Stimulated activated CD4-positive, alpha-beta T cell treated with anti-CD3 and anti-CD28 coated beads, TNF-alpha, amount 100 ng/mL, for 24 hours (primary cell): ENCODE measurements at regions not wholly inside any gene's neighbourhood (a gene's known extent, or its start where the extent isn't known, plus 50 kb on each side); places are given as distances from the start of the nearest gene placed in this dataset.
"Not testable (repeated sequence)": the region's sequence is repeated elsewhere in the genome, so short reads cannot be mapped to it uniquely, and the experiment has no call there.

Experiments used
- DNase-seq, 3 experiments: peaks; one replicate each; pipeline ENCODE4 v3.0.0-alpha.2; 2020; ENCODE audit warnings: low read depth in 3 of 3

DNA sequence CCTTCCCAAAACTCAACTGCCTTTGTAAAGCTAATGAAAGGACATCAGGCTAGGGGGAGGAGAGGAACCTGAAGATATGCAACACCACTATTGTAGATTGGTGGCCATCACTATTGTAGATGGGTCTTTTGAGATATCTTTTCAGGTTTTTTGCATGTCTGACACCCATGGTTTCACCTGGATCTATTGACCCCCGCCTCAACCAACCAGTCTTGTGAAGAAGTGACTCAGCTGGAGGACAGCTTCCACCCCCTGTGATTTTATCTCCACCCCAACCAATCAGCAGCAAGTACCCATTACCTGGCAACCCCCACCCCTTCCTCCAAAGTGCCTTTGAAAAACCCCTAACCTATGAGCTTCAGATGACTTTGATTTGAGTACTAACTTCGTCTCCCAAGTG lies 382.6 kb upstream of the GOT2 start:
- DNase-seq, result no peak

DNA sequence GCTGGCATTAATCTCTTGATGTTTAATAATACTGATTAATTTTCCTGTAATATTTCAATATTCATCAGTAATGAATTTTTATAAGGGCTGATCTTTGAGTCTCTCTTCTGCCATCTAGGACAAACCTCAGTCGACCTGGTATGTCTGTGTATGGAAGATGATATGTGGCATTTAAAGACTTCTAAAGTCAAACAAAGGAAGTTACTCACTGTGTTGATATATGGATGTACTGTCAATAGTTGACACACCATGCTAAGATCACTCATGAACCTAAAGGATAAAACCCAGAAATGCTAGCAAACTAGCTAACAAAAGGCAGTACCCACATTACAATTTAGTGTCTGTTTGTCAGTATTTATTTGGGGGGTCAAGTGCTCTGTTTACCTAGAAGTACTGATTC lies 380.7 kb upstream of the GOT2 start:
- no peak for DNase-seq

DNA sequence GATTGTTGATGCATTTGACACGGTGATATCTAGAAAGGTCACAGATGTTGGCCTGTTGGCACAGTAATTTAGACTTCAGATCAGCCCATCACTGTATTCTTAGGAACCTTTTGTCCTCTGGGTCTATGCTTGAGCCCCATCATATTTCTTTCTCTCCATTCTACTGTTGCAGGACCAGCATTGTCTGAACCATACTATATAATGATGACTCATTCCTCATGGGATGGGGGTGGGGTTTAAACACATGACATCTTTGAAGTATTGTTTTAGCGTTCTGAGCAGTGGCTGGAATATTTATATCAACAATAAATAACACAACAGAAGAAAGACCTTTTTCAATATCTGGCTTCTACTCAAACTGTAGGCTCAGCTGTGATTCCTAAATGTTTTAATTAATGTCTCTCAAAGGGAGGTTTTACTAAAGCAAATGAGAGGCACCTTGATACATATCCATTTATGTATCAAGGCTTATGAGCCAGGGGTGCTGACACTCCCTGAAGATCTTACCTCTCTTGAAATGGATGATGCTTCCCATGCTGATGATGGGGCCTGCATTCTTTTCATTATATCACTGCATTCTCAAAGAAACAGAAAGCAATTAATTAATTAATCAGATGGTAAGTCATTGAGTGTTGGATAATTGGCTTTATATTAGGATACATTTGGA lies 379.0 kb upstream of the GOT2 start:
- DNase-seq, result no peak

- DNase-seq, result no peak
These were observed 377.2 kb upstream of the GOT2 start for GRCh38 chr16:59111280-59111679.

DNA sequence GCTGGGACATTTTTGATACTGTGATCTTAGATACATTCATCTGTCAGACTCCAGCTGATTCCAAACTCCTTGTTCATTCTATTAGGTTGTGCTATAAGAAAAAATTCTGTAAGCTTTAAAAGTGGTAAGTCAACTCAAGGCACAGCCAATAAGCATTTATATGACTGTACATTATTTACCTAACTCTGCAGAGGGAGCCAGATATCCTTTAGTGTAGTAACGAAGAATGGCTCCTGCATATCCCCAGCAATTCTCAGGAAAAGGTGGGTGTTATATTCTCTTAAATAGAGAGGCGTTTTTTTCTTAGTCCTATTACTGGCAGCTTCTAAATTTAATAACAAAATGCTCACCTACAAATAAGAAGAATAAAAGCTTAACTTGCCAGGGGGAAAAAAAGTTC lies 374.3 kb upstream of the GOT2 start:
- no peak for DNase-seq

DNA sequence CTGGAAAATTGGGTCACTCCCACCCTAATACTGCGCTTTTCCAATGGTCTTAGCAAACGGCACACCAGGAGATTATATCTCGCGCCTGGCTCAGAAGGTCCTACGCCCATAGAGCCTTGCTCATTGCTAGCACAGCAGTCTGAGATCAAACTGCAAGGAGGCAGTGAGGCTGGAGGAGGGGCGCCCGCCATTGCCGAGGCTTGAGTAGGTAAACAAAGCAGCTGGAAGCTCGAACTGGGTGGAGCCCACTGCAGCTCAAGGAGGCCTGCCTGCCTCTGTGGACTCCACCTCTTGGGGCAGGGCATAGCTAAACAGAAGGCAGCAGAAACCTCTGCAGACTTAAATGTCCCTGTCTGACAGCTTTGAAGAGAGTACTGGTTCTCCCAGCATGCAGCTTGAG lies 362.6 kb upstream of the GOT2 start:
- not testable (repeated sequence) for DNase-seq

DNA sequence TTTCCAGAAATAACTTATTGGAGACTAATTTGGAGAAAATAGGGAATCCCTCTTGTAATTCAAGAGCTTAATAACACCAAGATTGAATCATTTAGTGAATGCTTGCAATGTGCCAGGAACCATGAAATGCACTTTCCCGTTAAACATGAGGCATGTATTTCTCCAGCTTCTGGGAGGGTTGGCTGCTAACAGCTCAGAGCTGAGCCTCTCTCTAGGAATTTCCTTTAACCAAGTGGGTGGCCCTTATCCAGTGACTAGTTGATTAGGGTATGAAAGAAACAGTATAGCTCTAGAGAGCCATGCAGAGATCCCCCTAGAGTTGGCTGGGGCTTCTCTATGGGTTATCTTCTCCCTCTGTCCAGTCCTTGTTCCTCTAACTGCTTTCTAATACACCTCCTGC lies 356.4 kb upstream of the GOT2 start:
- DNase-seq, result no peak

DNA sequence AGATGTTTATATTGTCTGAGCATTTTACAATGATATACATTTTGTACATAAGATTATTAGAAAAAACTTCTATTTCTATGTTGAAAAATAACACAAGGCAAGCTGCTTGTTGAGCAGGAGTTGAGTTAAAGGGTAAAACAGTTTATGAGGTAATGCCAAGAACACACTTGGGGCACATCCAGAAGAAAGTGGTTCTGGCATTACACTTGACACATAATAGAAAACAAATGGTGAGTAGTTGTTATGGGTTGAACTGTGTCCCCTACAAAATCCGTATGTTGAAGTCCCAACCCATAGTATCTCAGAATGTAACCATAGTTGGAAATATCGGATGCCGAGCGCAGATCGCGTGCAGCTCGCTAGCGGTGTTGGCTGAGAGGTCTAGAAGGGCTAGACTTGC lies 354.3 kb upstream of the GOT2 start:
- no peak for DNase-seq

GRCh38 chr16:59087641-59088040 lies 353.5 kb upstream of the GOT2 start:
- no peak for DNase-seq

DNA sequence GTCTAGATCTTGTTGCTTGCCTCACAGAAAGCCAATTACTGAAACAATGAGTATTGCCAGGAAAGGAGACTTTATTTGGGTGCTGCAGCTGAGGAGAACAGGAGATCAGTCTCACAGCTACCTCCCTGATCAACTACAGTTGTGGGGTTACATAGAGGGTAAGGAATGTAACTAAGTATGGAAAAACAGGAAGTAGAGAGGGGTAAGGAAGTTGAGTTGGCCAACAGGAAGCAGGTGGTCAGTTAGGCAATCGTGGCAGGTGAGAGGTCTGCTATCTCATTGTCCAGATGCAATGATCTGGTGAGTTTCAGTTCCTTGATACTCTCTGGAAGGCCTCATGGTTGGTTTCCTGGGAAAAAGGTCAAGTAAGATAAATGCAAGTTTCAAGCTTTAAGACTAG lies 333.1 kb upstream of the GOT2 start:
- DNase-seq, result no peak

- DNase-seq, result no peak
These were observed 326.1 kb upstream of the GOT2 start for GRCh38 chr16:59060207-59060606.

DNA sequence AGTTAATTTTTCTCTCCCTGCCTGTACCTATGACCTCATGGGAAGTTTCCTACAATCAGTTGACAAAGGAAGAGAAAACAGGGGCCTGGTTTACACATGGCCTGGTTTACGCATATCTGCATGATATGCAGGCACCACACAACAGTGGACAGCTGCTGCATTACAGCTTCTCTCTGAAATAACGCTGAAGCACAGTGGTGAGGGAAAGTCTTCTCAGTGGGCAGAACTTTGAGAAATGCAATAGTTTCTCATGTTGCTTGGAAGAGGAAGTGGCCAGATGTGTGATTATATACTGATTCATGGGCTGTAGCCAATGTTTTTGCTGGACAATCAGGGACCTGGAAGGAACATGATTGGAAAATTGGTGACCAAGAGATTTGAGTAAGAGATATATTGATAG lies 324.1 kb upstream of the GOT2 start:
- no peak for DNase-seq

GRCh38 chr16:59053911-59054310 lies 319.8 kb upstream of the GOT2 start:
- DNase-seq, result no peak

DNA sequence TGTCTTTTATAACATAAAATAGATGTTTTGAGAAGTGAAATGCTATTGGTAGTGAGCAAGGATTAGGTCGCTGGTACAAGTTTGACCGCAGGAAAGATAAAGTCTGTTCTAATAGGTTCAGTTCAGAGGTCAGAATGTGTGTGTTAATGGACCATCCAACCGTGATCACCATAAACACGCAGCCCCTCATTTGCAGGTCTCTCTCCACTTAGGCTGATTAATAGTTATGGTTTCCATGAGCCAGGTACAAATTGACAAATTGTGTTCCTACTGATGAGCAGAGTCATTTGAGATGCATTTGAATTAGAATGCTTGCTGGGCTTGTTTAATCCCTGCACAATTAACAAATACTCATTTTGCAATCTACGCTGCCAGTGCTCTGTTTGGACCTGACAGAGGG lies 318.1 kb upstream of the GOT2 start:
- no peak for DNase-seq

DNA sequence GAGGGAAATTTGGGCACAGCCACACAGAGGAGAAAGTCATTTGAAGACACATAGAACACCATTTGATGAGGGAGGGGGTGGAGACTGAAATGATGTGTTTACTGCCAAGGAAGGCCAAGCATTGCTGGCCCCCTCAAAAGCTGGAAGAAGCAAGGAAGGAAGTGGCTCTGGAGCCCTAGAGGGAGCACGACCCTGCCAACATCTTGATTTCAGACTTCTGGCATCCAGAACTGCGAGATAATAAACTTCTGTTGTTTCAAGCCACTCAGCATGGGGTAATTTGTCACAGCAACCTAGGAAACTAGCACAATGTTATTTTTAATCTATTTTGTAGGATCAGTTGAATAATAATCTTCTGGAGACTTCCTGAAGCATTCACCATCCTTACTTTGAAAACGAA lies 314.8 kb upstream of the GOT2 start:
- no peak for DNase-seq

GRCh38 chr16:59047114-59047513 lies 313.0 kb upstream of the GOT2 start:
- DNase-seq, result no peak

DNA sequence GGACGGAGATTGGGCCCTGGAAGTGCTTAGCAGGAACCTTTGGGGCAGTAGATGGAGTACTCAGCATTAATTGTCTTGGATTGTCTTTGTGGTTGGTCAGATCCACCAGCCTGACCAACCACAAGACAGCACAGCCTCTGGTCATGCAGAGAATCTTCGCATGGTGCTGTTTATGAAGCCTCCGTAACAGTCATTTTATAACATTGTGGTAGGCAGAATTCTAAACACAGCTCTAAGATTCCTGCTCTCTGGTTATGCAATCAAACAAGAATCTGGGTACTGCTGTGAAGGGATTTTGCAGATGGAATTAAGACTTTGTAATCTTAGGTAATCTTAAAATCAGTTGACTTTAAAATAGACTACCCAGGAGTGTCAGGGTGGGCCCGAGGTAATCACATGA lies 312.2 kb upstream of the GOT2 start:
- DNase-seq, result no peak

GRCh38 chr16:59045501-59045900 lies 311.4 kb upstream of the GOT2 start:
- DNase-seq, result no peak

DNA sequence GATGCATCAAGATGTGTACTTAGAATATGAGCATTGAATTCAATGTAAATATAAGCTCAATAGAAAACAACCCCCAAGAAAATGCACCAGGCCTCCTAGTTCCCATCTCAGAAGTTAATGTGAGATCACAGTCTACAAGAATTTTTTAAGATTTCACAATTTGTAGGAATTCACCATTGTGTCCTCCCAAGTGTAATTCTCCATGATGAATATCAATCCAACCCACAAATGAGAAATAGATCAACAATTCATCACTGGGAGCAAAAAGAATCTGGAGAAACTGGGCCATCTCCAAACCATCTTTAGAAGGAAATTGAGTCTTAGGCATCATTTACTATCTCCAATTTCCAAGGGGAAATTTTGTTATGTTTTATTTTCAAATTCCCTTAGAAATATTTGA lies 310.5 kb upstream of the GOT2 start:
- DNase-seq, result no peak

GRCh38 chr16:59042301-59042700 lies 308.2 kb upstream of the GOT2 start:
- DNase-seq, result no peak

GRCh38 chr16:59039066-59039720 lies 305.1 kb upstream of the GOT2 start:
- DNase-seq, result no peak

DNA sequence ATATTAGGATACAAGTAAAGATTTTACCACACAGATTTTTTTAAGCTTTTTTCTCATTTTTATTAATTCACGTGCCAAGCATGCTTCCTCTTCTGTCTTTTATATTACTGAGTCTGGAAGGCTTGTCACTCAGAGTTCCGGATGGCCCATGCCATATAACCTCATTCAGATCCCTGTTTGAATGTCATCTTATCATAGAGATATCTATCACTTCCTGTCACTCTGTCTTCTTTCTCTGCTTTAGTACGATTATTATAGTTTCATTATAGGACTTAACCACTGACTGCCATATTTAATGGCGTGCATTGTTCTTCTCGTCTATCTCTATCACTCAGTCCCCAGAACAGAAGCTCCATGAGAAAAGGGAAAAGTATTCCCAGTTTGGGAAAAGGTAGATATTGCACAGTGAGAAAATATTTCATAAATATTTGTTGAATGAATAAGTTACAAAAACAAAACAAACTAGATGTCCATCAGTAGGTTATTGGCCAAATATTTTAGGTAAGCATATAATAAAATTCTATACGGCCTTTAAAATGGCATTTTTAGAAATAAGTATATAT lies 296.9 kb upstream of the GOT2 start:
- DNase-seq, result no peak

DNA sequence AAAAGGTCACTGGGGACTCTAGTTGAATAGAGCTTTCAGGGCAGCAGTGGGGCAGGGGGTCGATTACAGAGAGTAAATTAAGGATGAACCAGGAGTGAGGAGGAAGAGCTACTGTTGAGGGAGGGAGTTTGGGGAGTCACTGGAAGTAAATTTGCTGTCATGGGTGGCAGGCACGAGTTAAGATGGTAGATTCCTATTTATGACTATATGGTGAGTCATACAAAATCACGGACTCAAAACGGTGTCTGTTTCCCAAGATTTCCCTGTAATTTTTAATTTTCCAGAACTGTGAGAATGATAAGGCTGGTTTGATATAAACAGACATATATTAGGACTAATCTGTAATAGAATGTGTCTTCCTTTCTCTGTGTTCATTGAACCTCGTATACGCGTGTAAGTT lies 287.6 kb upstream of the GOT2 start:
- DNase-seq, result no peak

DNA sequence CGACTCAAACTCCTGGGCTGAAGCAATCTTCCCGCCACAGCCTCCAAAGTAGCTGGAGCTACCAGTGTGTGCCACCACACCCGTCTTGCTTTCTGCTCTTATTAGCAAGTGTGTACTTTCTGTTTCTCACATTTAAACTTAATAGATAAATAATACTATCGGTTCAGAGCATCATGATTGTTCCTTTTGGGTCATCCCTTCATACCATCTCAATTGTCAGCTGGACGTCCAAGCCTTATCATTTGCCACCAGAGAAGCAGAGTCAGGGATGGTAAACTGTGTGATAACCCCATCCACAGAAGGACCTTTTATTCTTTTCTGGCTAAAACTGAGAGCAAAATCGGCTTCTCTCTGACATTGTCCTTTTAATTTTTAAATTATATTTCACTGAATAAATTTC lies 279.8 kb upstream of the GOT2 start:
- DNase-seq, result no peak
